Type B pancreatic cell (in vitro differentiated cells): ENCODE measurements at regions not wholly inside any gene's neighbourhood (a gene's known extent, or its start where the extent isn't known, plus 50 kb on each side); places are given as distances from the start of the nearest gene placed in this dataset.

ENCODE experiments used
- DNase-seq: peaks from one replicate; pipeline ENCODE4 v3.0.0; 2021; ENCODE audit warnings: mixed read lengths; ENCODE audit not compliant: unreplicated experiment; ENCODE audit errors: extremely low spot score
- H3K27ac Mint-ChIP-seq: 2 replicates; pipeline ENCODE4 v1.8.0; 2021; ENCODE audit warnings: mild to moderate bottlenecking, mixed read lengths
- H3K27me3 Mint-ChIP-seq: 2 replicates; pipeline ENCODE4 v1.8.0; 2021; ENCODE audit warnings: mixed read lengths
- H3K36me3 Mint-ChIP-seq: 2 replicates; pipeline ENCODE4 v1.8.0; 2021; ENCODE audit warnings: mixed read lengths
- H3K4me1 Mint-ChIP-seq: one replicate; pipeline ENCODE4 v1.8.0; 2021; ENCODE audit warnings: mixed read lengths; ENCODE audit not compliant: unreplicated experiment
- H3K4me3 Mint-ChIP-seq: 2 replicates; pipeline ENCODE4 v1.8.0; 2021; ENCODE audit warnings: mild to moderate bottlenecking, mixed read lengths
- H3K9me3 Mint-ChIP-seq: 2 replicates; pipeline ENCODE4 v1.8.0; 2021; ENCODE audit warnings: mixed read lengths
- TF ChIP-seq, protein P1 (sequence below): fragments of 200-600 bp; sonication (generic); conservative IDR thresholded peaks from 2 replicates; pipeline ENCODE4 v1.5.0; 2021; ENCODE audit warnings: antibody characterized with exemption, mild to moderate bottlenecking

DNA sequence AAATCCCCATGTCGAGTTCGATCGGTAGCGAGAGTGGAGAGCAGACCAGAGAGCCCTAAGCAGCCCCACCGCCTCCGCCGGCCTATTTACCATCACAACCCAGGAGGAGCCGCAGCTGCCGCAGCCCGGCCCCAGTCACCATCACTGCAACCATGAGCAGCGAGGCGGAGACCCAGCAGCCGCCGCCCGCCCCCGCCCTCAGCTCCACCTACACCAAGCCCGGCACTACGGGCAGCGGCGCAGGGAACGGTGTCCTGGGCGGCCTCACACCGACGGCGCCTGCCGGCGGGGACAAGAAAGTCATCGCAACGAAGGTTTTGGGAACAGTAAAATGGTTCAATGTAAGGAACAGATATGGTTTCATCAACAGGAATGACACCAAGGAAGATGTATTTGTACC, 89.5 kb upstream of the TPM1 start:
- Mint-ChIP-seq H3K4me1 (peaks cover 15% of the 10 kb centered on the region), H3K36me3 (no peaks in the 10 kb centered on the region), H3K9me3 (peaks cover 8% of the 10 kb centered on the region), H3K27ac (no peak overlapping the region), H3K27me3 (no peaks in the 10 kb centered on the region), H3K4me3 (no peak overlapping the region)
- no peak for DNase-seq
- TF ChIP-seq, protein P1, sequence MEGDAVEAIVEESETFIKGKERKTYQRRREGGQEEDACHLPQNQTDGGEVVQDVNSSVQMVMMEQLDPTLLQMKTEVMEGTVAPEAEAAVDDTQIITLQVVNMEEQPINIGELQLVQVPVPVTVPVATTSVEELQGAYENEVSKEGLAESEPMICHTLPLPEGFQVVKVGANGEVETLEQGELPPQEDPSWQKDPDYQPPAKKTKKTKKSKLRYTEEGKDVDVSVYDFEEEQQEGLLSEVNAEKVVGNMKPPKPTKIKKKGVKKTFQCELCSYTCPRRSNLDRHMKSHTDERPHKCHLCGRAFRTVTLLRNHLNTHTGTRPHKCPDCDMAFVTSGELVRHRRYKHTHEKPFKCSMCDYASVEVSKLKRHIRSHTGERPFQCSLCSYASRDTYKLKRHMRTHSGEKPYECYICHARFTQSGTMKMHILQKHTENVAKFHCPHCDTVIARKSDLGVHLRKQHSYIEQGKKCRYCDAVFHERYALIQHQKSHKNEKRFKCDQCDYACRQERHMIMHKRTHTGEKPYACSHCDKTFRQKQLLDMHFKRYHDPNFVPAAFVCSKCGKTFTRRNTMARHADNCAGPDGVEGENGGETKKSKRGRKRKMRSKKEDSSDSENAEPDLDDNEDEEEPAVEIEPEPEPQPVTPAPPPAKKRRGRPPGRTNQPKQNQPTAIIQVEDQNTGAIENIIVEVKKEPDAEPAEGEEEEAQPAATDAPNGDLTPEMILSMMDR = no peak

DNA sequence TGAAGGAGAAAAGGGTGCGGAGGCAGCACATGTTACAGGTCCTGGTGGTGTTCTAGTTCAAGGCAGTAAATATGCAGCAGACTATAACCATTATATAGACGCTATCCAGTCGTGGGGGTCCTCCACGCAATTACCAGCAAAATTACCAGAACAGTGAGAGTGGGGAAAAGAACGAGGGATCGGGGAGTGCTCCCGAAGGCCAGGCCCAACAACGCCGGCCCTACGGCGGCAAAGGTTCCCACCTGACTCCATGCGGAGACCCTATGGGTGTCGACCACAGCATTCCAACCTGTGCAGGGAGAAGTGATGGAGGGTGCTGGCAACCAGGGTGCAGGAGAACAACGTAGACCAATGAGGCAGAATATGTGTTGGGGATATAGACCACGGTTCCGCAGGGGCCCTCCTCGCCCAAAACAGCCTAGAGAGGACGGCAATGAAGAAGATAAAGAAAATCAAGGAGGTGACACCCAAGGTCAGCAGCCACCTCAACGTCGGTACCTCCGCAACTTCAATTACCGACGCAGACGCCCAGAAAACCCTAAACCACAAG, 89.0 kb upstream of the TPM1 start:
- peaks cover 15% of the 10 kb centered on the region for H3K4me1 Mint-ChIP-seq
- H3K36me3 Mint-ChIP-seq = no peaks in the 10 kb centered on the region
- H3K9me3 Mint-ChIP-seq = peaks cover 8% of the 10 kb centered on the region
- H3K27me3 Mint-ChIP-seq = no peaks in the 10 kb centered on the region
- TF ChIP-seq, protein P1 = no peak
- H3K4me3 Mint-ChIP-seq = no peak overlapping the region
- no peak overlapping the region for H3K27ac Mint-ChIP-seq
- DNase-seq = no peak

DNA sequence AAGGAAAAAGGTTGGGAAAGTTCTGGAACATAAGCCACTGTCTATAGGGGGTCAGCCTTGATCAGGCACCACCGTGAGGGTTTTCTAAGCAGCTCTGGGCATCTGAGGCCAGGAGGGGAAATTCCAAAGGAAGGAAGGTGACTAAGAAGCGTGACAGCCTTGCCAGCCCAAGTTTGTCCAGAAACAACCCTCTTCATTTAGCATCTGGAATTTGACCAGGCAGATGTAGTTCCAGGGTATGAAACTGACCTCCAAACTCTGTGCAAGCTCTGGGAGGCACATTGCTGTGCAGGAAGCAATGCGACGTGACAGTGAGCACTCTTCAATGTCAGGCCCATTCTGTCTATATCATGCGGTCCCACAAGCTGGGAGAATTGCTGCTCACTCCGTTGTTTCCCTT, 85.4 kb upstream of the TPM1 start:
- Mint-ChIP-seq H3K27ac (no peak overlapping the region), H3K4me3 (no peak overlapping the region), H3K36me3 (no peaks in the 10 kb centered on the region), H3K4me1 (no peaks in the 10 kb centered on the region), H3K27me3 (no peaks in the 10 kb centered on the region), H3K9me3 (peaks cover 5% of the 10 kb centered on the region)
- TF ChIP-seq, protein P1 = no peak
- no peak for DNase-seq

DNA sequence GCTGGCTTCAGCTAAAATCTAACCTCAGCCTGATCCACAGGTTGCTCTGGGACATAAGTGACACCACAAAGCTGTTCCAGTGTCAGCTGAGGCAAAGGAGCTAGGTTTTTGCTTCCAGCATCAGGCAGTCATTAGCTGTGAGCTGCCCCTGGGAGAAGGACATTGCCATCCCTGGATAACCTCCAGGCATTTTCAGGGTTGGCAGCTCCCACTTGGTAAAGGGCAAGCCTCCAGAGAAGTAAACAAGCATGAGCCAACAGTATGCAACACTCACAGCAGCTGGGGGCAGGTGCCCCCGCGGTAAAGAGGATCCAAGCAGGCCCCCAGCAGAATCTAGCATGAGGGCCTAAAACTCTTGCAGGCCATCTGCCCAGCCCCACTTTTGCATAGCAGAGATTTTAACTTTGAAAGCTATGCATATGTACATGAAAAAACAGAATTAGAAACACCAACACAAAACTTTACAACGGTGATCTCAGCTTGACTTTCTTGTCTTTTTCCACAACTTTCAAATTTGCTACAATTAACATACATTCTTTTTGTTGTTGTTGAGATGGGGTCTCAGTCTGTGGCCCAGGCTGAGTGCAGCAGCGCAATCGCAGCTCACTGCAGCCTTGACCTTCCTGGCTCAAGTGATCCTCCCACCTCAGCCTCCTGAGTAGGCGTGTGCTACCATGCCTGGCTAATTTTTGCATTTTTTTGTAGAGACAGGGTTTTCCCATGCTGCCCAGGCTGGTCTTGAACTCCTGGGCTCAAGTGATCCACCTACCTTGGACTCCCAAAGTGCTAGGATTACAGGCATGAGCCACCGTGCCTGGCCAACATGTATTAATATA, 83.8 kb upstream of the TPM1 start:
- Mint-ChIP-seq H3K9me3 (peaks cover 1% of the 10 kb centered on the region), H3K27ac (no peak overlapping the region), H3K27me3 (no peaks in the 10 kb centered on the region), H3K4me3 (no peak overlapping the region), H3K4me1 (peaks cover 5% of the 10 kb centered on the region), H3K36me3 (no peaks in the 10 kb centered on the region)
- DNase-seq = no peak
- TF ChIP-seq, protein P1 = no peak

DNA sequence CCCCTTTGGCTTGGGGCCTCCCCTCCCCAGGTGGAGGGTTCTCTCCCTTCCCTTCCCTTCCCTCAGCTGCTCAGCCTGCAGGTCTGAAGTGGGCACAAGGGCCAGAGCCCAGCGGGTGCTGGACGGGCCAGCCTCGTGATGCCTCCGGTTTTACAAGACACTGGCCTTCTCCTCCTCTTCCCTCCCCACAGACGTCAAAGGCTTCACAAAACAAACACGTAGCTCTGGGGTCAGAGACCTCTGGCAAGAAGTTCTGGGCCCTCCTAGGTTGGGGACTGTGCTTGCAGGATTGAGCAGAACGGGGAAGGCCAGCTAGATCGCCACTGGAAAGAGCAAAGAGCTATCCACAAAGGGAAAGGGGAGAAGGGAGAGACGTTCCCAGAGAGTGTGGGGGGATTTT, 81.4 kb upstream of the TPM1 start:
- TF ChIP-seq, protein P1 = no peak
- Mint-ChIP-seq H3K27ac (no peak overlapping the region), H3K4me3 (no peak overlapping the region), H3K4me1 (peaks cover 8% of the 10 kb centered on the region), H3K27me3 (no peaks in the 10 kb centered on the region), H3K9me3 (no peaks in the 10 kb centered on the region), H3K36me3 (no peaks in the 10 kb centered on the region)
- DNase-seq = no peak
